GM19395 (cell line): ENCODE measurements at regions not wholly inside any gene's neighbourhood (a gene's known extent, or its start where the extent isn't known, plus 50 kb on each side); places are given as distances from the start of the nearest gene placed in this dataset.

Source experiments
- ATAC-seq: cut with Tn5 transposase; IDR thresholded peaks from one replicate; pipeline ENCODE4 v1.9.1; 2021; ENCODE audit warnings: mild to moderate bottlenecking, moderate library complexity; ENCODE audit not compliant: unreplicated experiment

- no peak for ATAC-seq
These were observed 1658.0 kb downstream of the STIM2 start for GRCh38 chr4:28518561-28519165.

- no peak for ATAC-seq
These were observed 1663.1 kb downstream of the STIM2 start for GRCh38 chr4:28523681-28524190.

GRCh38 chr4:28536124-28536523, 1675.5 kb downstream of the STIM2 start:
- no peak for ATAC-seq

- no peak for ATAC-seq
These were observed 1685.3 kb downstream of the STIM2 start for GRCh38 chr4:28545986-28546385.

GRCh38 chr4:28548136-28548535, 1687.5 kb downstream of the STIM2 start:
- no peak for ATAC-seq

- ATAC-seq: no peak
These were observed 1688.0 kb downstream of the STIM2 start for GRCh38 chr4:28548594-28548993.

GRCh38 chr4:28555866-28556265, 1695.2 kb downstream of the STIM2 start:
- no peak for ATAC-seq

- ATAC-seq: no peak
These were observed 1697.1 kb downstream of the STIM2 start for GRCh38 chr4:28557755-28558154.

GRCh38 chr4:28558895-28559294, 1698.3 kb downstream of the STIM2 start:
- no peak for ATAC-seq

- no peak for ATAC-seq
These were observed 1702.3 kb downstream of the STIM2 start for GRCh38 chr4:28562913-28563312.

GRCh38 chr4:28565396-28565795, 1704.8 kb downstream of the STIM2 start:
- no peak for ATAC-seq

GRCh38 chr4:28600958-28601357, 1740.3 kb downstream of the STIM2 start:
- ATAC-seq: no peak

GRCh38 chr4:28621591-28621990, 1761.0 kb downstream of the STIM2 start:
- ATAC-seq: no peak

- no peak for ATAC-seq
These were observed 1776.3 kb downstream of the STIM2 start for GRCh38 chr4:28636971-28637370.

- no peak for ATAC-seq
These were observed 1779.1 kb downstream of the STIM2 start for GRCh38 chr4:28639747-28640146.

GRCh38 chr4:28654618-28655017, 1794.0 kb downstream of the STIM2 start:
- ATAC-seq: no peak

GRCh38 chr4:28665306-28665705, 1804.7 kb downstream of the STIM2 start:
- no peak for ATAC-seq

- ATAC-seq: no peak
These were observed 1814.9 kb downstream of the STIM2 start for GRCh38 chr4:28675582-28675981.

GRCh38 chr4:28677808-28678207, 1817.2 kb downstream of the STIM2 start:
- ATAC-seq: no peak

- no peak for ATAC-seq
These were observed 1822.2 kb downstream of the STIM2 start for GRCh38 chr4:28682847-28683246.

- no peak for ATAC-seq
These were observed 1826.0 kb downstream of the STIM2 start for GRCh38 chr4:28686618-28687017.

GRCh38 chr4:28690890-28691289, 1830.2 kb downstream of the STIM2 start:
- ATAC-seq: no peak

- ATAC-seq: no peak
These were observed 1841.9 kb downstream of the STIM2 start for GRCh38 chr4:28702571-28702970.
